DND-41 (cell line): ENCODE measurements at regions not wholly inside any gene's neighbourhood (a gene's known extent, or its start where the extent isn't known, plus 50 kb on each side); places are given as distances from the start of the nearest gene placed in this dataset.

ENCODE experiments used
- CTCF ChIP-seq: IDR thresholded peaks from 2 replicates; pipeline ENCODE4 v1.5.1; 2012; ENCODE audit warnings: borderline replicate concordance, low read length, moderate library complexity, mild to moderate bottlenecking; ENCODE audit not compliant: poor library complexity, severe bottlenecking; ENCODE audit errors: extremely low read depth
- EZH2 ChIP-seq: IDR thresholded peaks from 3 replicates; pipeline ENCODE4 v1.6.1; 2012; ENCODE audit warnings: borderline replicate concordance, low read depth, mild to moderate bottlenecking, moderate library complexity, low read length, inconsistent platforms; ENCODE audit not compliant: severe bottlenecking

- TF ChIP-seq CTCF (no peak), EZH2 (no peak)
These were observed 68.7 kb upstream of the WNT7B start for GRCh38 chr22:46045459-46046298.
